Islet of Langerhans (tissue), 1 donor: ENCODE measurements at regions not wholly inside any gene's neighbourhood (a gene's known extent, or its start where the extent isn't known, plus 50 kb on each side); places are given as distances from the start of the nearest gene placed in this dataset.

Experiments used
- FAIRE-seq: peaks from one replicate; lab custom pipeline; 2011; peaks lifted over from hg19 to GRCh38; lab: Jason Lieb, UNC

DNA sequence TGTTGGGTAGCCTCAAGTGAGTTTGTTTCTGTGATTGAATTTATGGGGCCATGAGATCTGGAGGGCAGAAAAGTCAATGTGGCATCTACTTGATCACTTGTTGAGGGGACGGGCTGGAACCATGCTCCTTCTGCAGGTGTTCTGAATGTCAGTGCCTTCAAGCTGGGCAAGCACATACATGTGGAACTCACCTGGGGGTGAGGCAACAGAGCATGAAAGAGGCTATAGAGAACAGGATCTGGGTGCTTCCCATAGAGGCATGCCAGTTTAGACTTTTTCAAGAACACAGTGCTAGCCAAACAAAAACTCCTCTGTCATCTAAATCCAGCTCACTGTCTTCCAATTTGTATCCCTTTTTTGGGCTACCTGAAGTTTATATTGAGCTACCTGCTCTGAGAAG lies 77.8 kb upstream of the SLC35B3 start:
- no peak for FAIRE-seq

GRCh38 chr6:8507286-8507685 lies 71.9 kb upstream of the SLC35B3 start:
- FAIRE-seq, result no peak

GRCh38 chr6:8506126-8506525 lies 70.8 kb upstream of the SLC35B3 start:
- no peak for FAIRE-seq

DNA sequence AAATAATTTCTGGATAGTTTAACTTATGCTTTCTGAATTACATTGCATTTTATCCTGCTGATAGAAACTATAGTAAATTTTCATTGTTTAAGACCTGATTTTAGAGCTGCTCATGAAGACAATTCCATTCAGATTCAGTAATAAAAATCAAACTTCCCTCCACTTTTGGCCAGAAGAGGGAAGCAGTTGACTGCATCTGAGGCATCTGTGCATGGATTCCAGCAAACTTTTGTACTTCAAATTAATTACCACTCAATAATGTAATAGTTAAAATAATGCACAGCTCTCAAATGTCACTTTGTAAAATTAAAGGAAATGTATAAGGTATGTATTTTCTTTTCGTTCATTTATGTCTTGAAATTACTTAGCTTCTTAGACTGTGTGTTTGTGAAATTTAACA lies 64.2 kb upstream of the SLC35B3 start:
- peak; percentile 58 for FAIRE-seq

DNA sequence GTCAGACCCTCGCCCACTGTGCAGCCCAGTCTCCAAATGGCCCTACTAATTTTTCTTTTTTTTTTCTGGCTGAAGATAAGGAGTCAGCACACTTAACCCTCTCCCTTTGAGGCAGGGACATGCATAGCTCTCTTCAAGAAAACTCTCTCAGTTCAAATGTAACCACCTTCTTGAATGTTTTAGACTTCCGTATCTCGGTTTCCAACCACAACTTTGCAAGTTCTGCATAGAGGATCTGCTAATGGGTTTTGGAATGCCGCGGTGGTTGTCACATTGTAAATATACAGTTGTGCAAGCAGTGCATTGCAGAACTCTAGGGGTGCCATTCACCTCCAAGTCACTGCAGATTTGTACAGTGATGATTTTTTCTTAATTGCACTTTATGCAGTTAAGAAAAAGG lies 59.4 kb upstream of the SLC35B3 start:
- no peak for FAIRE-seq

DNA sequence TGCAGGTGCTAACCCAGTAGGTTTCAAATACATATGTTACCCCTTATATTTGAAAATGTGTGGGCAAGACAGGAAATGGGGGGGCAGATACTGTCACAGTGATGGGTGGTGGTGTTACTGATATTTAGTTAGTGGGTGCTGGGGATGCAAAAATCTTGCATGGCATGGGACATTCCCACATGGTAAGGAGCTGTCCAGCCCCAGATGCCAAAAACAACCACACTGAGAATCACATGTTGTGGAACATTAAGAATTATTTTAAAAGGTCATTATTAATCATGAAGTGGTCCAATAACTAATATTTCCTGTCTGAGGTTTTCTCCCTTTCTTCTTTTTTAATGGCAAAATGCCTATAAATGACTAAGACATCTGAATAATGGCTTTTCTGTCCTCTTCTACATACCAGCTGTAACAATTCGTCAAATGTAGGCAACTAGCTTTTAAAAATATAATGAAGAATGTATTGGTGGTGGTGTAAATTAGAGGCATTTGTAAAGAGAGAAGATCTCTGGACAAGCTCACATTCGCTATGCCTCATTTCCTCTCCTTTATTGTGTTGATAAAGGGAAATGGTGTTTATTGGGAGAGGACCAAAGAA lies 57.3 kb upstream of the SLC35B3 start:
- FAIRE-seq, result no peak
